Keratinocyte (primary cell): ENCODE measurements at regions not wholly inside any gene's neighbourhood (a gene's known extent, or its start where the extent isn't known, plus 50 kb on each side); places are given as distances from the start of the nearest gene placed in this dataset.

Experiments
- EZH2 ChIP-seq: IDR thresholded peaks from one replicate; pipeline ENCODE4 v1.6.1; 2012; ENCODE audit warnings: inconsistent platforms, mild to moderate bottlenecking, low read length, moderate library complexity
- TF ChIP-seq, protein P1 (sequence below), 3 experiments: IDR thresholded peaks in 1 of 3; conservative IDR thresholded peaks in 1 of 3; optimal IDR thresholded peaks in 1 of 3; 2 replicates in 2 of 3; 3 replicates in 1 of 3; pipeline versions ENCODE3 to v1.5.1; 2011; ENCODE audit warnings: low read length in 3 of 3, mild to moderate bottlenecking in 3 of 3, moderate library complexity in 2 of 3, control low read depth in 1 of 3, inconsistent platforms in 1 of 3; ENCODE audit not compliant: insufficient read depth in 2 of 3; ENCODE audit errors: extremely low read depth in 1 of 3

DNA sequence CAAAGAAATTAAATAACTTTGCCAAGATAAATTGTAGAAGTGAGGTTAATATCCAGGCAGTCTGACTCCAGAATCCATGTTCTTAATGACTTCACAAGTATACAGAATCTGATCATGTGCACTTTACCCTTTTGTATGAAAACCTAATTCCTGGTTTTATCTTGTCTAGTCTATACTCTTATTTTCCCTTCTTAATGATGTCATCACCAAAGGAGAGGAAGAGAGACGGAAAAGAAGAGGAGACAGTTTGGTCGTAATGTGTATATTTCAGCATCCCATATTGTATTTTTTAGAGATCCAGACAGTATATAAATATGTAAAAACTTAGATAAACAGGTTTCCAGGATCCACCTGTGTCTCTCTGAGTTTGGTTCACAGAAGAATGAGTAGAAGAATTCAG lies 159.9 kb upstream of the MDFIC start:
- TF ChIP-seq, protein P1, sequence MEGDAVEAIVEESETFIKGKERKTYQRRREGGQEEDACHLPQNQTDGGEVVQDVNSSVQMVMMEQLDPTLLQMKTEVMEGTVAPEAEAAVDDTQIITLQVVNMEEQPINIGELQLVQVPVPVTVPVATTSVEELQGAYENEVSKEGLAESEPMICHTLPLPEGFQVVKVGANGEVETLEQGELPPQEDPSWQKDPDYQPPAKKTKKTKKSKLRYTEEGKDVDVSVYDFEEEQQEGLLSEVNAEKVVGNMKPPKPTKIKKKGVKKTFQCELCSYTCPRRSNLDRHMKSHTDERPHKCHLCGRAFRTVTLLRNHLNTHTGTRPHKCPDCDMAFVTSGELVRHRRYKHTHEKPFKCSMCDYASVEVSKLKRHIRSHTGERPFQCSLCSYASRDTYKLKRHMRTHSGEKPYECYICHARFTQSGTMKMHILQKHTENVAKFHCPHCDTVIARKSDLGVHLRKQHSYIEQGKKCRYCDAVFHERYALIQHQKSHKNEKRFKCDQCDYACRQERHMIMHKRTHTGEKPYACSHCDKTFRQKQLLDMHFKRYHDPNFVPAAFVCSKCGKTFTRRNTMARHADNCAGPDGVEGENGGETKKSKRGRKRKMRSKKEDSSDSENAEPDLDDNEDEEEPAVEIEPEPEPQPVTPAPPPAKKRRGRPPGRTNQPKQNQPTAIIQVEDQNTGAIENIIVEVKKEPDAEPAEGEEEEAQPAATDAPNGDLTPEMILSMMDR (optimal IDR thresholded peaks at IDR 0.05 in 1 of 3, IDR thresholded peaks at IDR 0.05 in 1 of 3, conservative IDR thresholded peaks at IDR 0.05 in 1 of 3; ENCODE audit: extremely low read depth in 1 of 3, insufficient read depth in 2 of 3, low read length in 3 of 3), result no peak
- TF ChIP-seq EZH2, result no peak
